ENCODE measurements at regions not wholly inside any gene's neighbourhood (a gene's known extent, or its start where the extent isn't known, plus 50 kb on each side); places are given as distances from the start of the nearest gene placed in this dataset.

DNA sequence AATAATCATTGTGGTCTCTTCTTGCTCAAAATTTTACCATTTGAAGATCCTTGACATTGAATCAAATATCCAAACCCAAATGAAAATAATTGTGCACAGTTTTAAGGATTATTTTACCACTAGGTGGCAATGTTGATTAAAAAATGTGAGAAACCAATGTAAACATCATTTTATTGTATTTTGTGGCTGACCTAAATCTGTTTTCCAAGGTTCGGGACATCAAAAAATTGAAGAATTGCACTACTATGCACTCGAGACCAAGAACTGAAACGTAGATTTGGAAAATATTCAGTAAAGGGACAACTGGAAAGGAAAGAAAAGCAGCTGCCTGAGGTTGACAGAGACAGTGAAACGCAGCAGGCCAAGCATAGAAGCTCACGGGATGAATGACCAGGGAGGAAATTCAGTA, 259.3 kb downstream of the SNX13 start:
- H3K79me2 ChIP-seq (ENCODE audit: low read length): no peaks in the 10 kb centered on the region
- 0 out of 2 replicates have a peak overlapping the region, but pooled peaks have one; percentile 9 for H2AFZ ChIP-seq (ENCODE audit: low read depth, low read length)
- no peaks in the 10 kb centered on the region for H3K9me3 ChIP-seq (ENCODE audit: insufficient read depth, low read length)
- H3K4me1 ChIP-seq (ENCODE audit: low read length): peaks cover 9% of the 10 kb centered on the region
- H3K27ac ChIP-seq (ENCODE audit: low read length): no peak overlapping the region
- no peak overlapping the region for H3K9ac ChIP-seq (ENCODE audit: low read length)
- peak overlapping the region; percentile 44; the same call in 1 of the 2 replicates for H3K4me2 ChIP-seq (ENCODE audit: low read length)
- no peaks in the 10 kb centered on the region for H3K36me3 ChIP-seq (replicated peaks; ENCODE audit: low read depth, low read length)
- no peaks in the 10 kb centered on the region for H4K20me1 ChIP-seq (ENCODE audit: insufficient read depth, low read length)
- no peak for TF ChIP-seq EZH2phosphoT487 (IDR thresholded peaks at IDR 0.05; ENCODE audit: low read depth)
- TF ChIP-seq CTCF (IDR thresholded peaks at IDR 0.05; ENCODE audit: low read depth, low read length): peak; percentile 70
- no peak overlapping the region for H3K4me3 ChIP-seq (ENCODE audit: low read length)
- H3K27me3 ChIP-seq (ENCODE audit: low read depth, low read length): no peaks in the 10 kb centered on the region

- Histone ChIP-seq H3K27ac (ENCODE audit: low read length) (no peak overlapping the region), H3K4me2 (ENCODE audit: low read length) (no peak overlapping the region), H3K36me3 (replicated peaks; ENCODE audit: low read depth, low read length) (no peaks in the 10 kb centered on the region), H3K9ac (ENCODE audit: low read length) (no peak overlapping the region), H2AFZ (ENCODE audit: low read depth, low read length) (no peak overlapping the region), H3K79me2 (ENCODE audit: low read length) (no peaks in the 10 kb centered on the region), H3K4me3 (ENCODE audit: low read length) (no peak overlapping the region), H4K20me1 (ENCODE audit: insufficient read depth, low read length) (no peaks in the 10 kb centered on the region), H3K4me1 (ENCODE audit: low read length) (peaks cover 9% of the 10 kb centered on the region), H3K9me3 (ENCODE audit: insufficient read depth, low read length) (no peaks in the 10 kb centered on the region), H3K27me3 (ENCODE audit: low read depth, low read length) (no peaks in the 10 kb centered on the region)
- TF ChIP-seq CTCF (IDR thresholded peaks at IDR 0.05; ENCODE audit: low read depth, low read length): no peak
- no peak for TF ChIP-seq EZH2phosphoT487 (IDR thresholded peaks at IDR 0.05; ENCODE audit: low read depth)
Measured at GRCh38 chr7:17681965-17682364, 258.3 kb downstream of the SNX13 start.

DNA sequence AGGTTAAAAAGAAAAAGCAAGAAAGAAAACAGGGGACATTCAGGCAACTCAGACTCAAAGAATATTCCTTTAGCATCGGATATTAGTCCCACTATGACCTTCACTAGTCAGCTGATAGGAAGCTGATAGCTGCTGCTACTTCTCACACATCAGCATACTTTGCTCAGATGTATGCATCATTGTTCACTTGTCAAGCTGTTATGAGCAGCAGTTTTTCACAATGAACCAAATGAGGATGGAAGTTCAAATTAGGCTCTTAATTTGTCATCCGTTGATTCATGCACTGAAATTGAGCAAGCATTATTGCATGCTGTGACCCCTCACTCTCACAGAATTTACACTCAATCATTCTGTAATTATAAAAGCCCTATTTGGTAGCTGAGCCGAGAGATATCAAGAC, 257.7 kb downstream of the SNX13 start:
- Histone ChIP-seq H3K27ac (ENCODE audit: low read length) (no peak overlapping the region), H3K27me3 (ENCODE audit: low read depth, low read length) (no peaks in the 10 kb centered on the region), H3K4me3 (ENCODE audit: low read length) (no peak overlapping the region), H3K36me3 (replicated peaks; ENCODE audit: low read depth, low read length) (no peaks in the 10 kb centered on the region), H3K9me3 (ENCODE audit: insufficient read depth, low read length) (no peaks in the 10 kb centered on the region), H2AFZ (ENCODE audit: low read depth, low read length) (no peak overlapping the region), H4K20me1 (ENCODE audit: insufficient read depth, low read length) (no peaks in the 10 kb centered on the region), H3K79me2 (ENCODE audit: low read length) (no peaks in the 10 kb centered on the region), H3K9ac (ENCODE audit: low read length) (no peak overlapping the region), H3K4me1 (ENCODE audit: low read length) (peaks cover 9% of the 10 kb centered on the region), H3K4me2 (ENCODE audit: low read length) (no peak overlapping the region)
- TF ChIP-seq CTCF (IDR thresholded peaks at IDR 0.05; ENCODE audit: low read depth, low read length): no peak
- no peak for TF ChIP-seq EZH2phosphoT487 (IDR thresholded peaks at IDR 0.05; ENCODE audit: low read depth)

- Histone ChIP-seq H3K4me1 (ENCODE audit: low read length) (peaks cover 4% of the 10 kb centered on the region), H2AFZ (ENCODE audit: low read depth, low read length) (no peak overlapping the region), H3K79me2 (ENCODE audit: low read length) (no peaks in the 10 kb centered on the region), H3K27me3 (ENCODE audit: low read depth, low read length) (no peaks in the 10 kb centered on the region), H3K36me3 (replicated peaks; ENCODE audit: low read depth, low read length) (no peaks in the 10 kb centered on the region), H3K4me3 (ENCODE audit: low read length) (no peak overlapping the region), H3K9me3 (ENCODE audit: insufficient read depth, low read length) (no peaks in the 10 kb centered on the region), H4K20me1 (ENCODE audit: insufficient read depth, low read length) (no peaks in the 10 kb centered on the region), H3K27ac (ENCODE audit: low read length) (no peak overlapping the region), H3K4me2 (ENCODE audit: low read length) (no peak overlapping the region), H3K9ac (ENCODE audit: low read length) (no peak overlapping the region)
- TF ChIP-seq EZH2phosphoT487 (IDR thresholded peaks at IDR 0.05; ENCODE audit: low read depth): no peak
- TF ChIP-seq CTCF (IDR thresholded peaks at IDR 0.05; ENCODE audit: low read depth, low read length): no peak
Measured at GRCh38 chr7:17685141-17685540, 255.2 kb downstream of the SNX13 start.
